ENCODE measurements at regions not wholly inside any gene's neighbourhood (a gene's known extent, or its start where the extent isn't known, plus 50 kb on each side); places are given as distances from the start of the nearest gene placed in this dataset.

DNA sequence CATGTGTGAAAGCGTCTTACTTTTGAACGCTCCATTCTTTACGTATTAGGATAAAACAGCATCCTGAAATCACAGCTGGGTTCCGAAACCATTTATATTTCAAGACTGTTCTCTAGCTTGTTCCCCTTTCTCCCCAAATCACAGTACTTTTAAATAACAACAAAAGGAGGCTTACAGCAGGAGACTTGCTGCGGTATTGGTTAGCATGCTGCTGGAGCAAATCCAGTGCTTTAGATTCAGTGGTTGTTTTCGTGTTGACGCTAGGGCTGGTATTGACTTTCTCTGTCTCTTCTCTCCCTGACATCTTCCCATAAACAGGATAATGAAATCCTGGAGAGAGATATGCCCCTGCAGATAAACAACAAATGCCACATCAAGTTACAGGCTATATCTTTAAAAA, 103.1 kb downstream of the ZNF608 start:
- TF ChIP-seq, protein P1, sequence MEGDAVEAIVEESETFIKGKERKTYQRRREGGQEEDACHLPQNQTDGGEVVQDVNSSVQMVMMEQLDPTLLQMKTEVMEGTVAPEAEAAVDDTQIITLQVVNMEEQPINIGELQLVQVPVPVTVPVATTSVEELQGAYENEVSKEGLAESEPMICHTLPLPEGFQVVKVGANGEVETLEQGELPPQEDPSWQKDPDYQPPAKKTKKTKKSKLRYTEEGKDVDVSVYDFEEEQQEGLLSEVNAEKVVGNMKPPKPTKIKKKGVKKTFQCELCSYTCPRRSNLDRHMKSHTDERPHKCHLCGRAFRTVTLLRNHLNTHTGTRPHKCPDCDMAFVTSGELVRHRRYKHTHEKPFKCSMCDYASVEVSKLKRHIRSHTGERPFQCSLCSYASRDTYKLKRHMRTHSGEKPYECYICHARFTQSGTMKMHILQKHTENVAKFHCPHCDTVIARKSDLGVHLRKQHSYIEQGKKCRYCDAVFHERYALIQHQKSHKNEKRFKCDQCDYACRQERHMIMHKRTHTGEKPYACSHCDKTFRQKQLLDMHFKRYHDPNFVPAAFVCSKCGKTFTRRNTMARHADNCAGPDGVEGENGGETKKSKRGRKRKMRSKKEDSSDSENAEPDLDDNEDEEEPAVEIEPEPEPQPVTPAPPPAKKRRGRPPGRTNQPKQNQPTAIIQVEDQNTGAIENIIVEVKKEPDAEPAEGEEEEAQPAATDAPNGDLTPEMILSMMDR (conservative IDR thresholded peaks at IDR 0.05 in 1 of 2, IDR thresholded peaks at IDR 0.05 in 1 of 2; ENCODE audit: low read depth in 1 of 2, low read length in 2 of 2) = no peak
- no peak for TF ChIP-seq EZH2 (IDR thresholded peaks at IDR 0.05; ENCODE audit: low read length, missing control alignments)

All from fibroblast of lung (primary cell).